ENCODE measurements at regions not wholly inside any gene's neighbourhood (a gene's known extent, or its start where the extent isn't known, plus 50 kb on each side); places are given as distances from the start of the nearest gene placed in this dataset.
"Not testable (repeated sequence)": the region's sequence is repeated elsewhere in the genome, so short reads cannot be mapped to it uniquely, and the experiment has no call there.

GRCh38 chr18:70598406-70598805, 309.6 kb downstream of the SOCS6 start:
- no peak for TF ChIP-seq CTCF (IDR thresholded peaks at IDR 0.05; ENCODE audit: low read depth, low read length)
- DNase-seq (ENCODE audit: low read depth in 1 of 2, low spot score in 1 of 2), result no peak
- Histone ChIP-seq H3K27ac (no peak overlapping the region), H3K9me3 (ENCODE audit: low read depth) (no peaks in the 10 kb centered on the region), H3K36me3 (no peaks in the 10 kb centered on the region), H3K27me3 (no peaks in the 10 kb centered on the region), H3K4me1 (ENCODE audit: low read depth) (no peaks in the 10 kb centered on the region), H3K4me3 (no peak overlapping the region)

GRCh38 chr18:70582981-70583380, 294.1 kb downstream of the SOCS6 start:
- Histone ChIP-seq H3K36me3 (no peaks in the 10 kb centered on the region), H3K9me3 (ENCODE audit: low read depth) (no peaks in the 10 kb centered on the region), H3K4me1 (ENCODE audit: low read depth) (no peaks in the 10 kb centered on the region), H3K27me3 (no peaks in the 10 kb centered on the region), H3K4me3 (no peak overlapping the region), H3K27ac (no peak overlapping the region)
- no peak for TF ChIP-seq CTCF (IDR thresholded peaks at IDR 0.05; ENCODE audit: low read depth, low read length)
- peak in 1 of 2 donors; percentile 47 for DNase-seq (ENCODE audit: low read depth in 1 of 2, low spot score in 1 of 2)

GRCh38 chr18:70578480-70578879, 289.6 kb downstream of the SOCS6 start:
- Histone ChIP-seq H3K4me3 (no peak overlapping the region), H3K36me3 (no peaks in the 10 kb centered on the region), H3K27ac (no peak overlapping the region), H3K4me1 (ENCODE audit: low read depth) (peaks cover 5% of the 10 kb centered on the region), H3K27me3 (no peaks in the 10 kb centered on the region), H3K9me3 (ENCODE audit: low read depth) (no peaks in the 10 kb centered on the region)
- DNase-seq (ENCODE audit: low read depth in 1 of 2, low spot score in 1 of 2), result no peak
- TF ChIP-seq CTCF (IDR thresholded peaks at IDR 0.05; ENCODE audit: low read depth, low read length), result no peak

GRCh38 chr18:70577023-70577420, 288.2 kb downstream of the SOCS6 start:
- DNase-seq (ENCODE audit: low read depth in 1 of 2, low spot score in 1 of 2), result no peak
- no peaks in the 10 kb centered on the region for H3K9me3 ChIP-seq (ENCODE audit: low read depth)
- TF ChIP-seq CTCF (IDR thresholded peaks at IDR 0.05; ENCODE audit: low read depth, low read length), result no peak

GRCh38 chr18:70576276-70577022, 287.6 kb downstream of the SOCS6 start:
- no peaks in the 10 kb centered on the region for H3K9me3 ChIP-seq (ENCODE audit: low read depth)
- no peak overlapping the region for H3K4me3 ChIP-seq
- no peak overlapping the region for H3K27ac ChIP-seq
- no peaks in the 10 kb centered on the region for H3K36me3 ChIP-seq
- H3K27me3 ChIP-seq, result no peaks in the 10 kb centered on the region
- peaks cover 5% of the 10 kb centered on the region for H3K4me1 ChIP-seq (ENCODE audit: low read depth)
- no peak for TF ChIP-seq CTCF (IDR thresholded peaks at IDR 0.05; ENCODE audit: low read depth, low read length)
- no peak for DNase-seq (ENCODE audit: low read depth in 1 of 2, low spot score in 1 of 2)

More at GRCh38 chr18:70577023-70577420, 288.2 kb downstream of the SOCS6 start:
- H3K27ac ChIP-seq, result no peak overlapping the region
- H3K4me1 ChIP-seq (ENCODE audit: low read depth), result peaks cover 5% of the 10 kb centered on the region
- no peaks in the 10 kb centered on the region for H3K27me3 ChIP-seq
- no peak overlapping the region for H3K4me3 ChIP-seq
- H3K36me3 ChIP-seq, result no peaks in the 10 kb centered on the region

GRCh38 chr18:70574951-70575350, 286.1 kb downstream of the SOCS6 start:
- not testable (repeated sequence) for H3K4me1 ChIP-seq (ENCODE audit: low read depth); H3K27me3 ChIP-seq; H3K9me3 ChIP-seq (ENCODE audit: low read depth)

GRCh38 chr18:70569647-70570046, 280.8 kb downstream of the SOCS6 start:
- not testable (repeated sequence) for H3K27ac ChIP-seq; DNase-seq (ENCODE audit: low read depth in 1 of 2, low spot score in 1 of 2); H3K27me3 ChIP-seq; H3K4me3 ChIP-seq; H3K9me3 ChIP-seq (ENCODE audit: low read depth); H3K4me1 ChIP-seq (ENCODE audit: low read depth); H3K36me3 ChIP-seq

More at GRCh38 chr18:70574951-70575350, 286.1 kb downstream of the SOCS6 start:
- not testable (repeated sequence) for H3K27ac ChIP-seq; H3K4me3 ChIP-seq; DNase-seq (ENCODE audit: low read depth in 1 of 2, low spot score in 1 of 2); H3K36me3 ChIP-seq

Measured in cardiac muscle cell (in vitro differentiated cells and primary cell).